Activated B cell treated with CpG ODN at 0.5 μM for 24 hours (primary cell): ENCODE measurements at regions not wholly inside any gene's neighbourhood (a gene's known extent, or its start where the extent isn't known, plus 50 kb on each side); places are given as distances from the start of the nearest gene placed in this dataset.

ENCODE experiments used
- ATAC-seq: fragments of 200-7000 bp; cut with Tn5 transposase; one replicate; pipeline ENCODE4 v1.10.0; 2021; ENCODE audit warnings: low read depth, mild to moderate bottlenecking, moderate library complexity
- CTCF ChIA-PET: fragments of 350-600 bp; sonication (Branson Sonifier 250); formaldehyde crosslinking; loops from one replicate; lab custom pipeline; 2021; ENCODE audit warnings: antibody characterized with exemption; lab: Charles Lee
- POLR2A ChIA-PET: fragments of 350-600 bp; sonication (Branson Sonifier 250); formaldehyde crosslinking; loops from one replicate; lab custom pipeline; 2021; ENCODE audit warnings: antibody characterized with exemption; lab: Charles Lee
- DNase-seq: peaks from one replicate; pipeline ENCODE4 v3.0.0; 2022
- H3K27ac Mint-ChIP-seq: one replicate; pipeline ENCODE4 v1.8.0; 2020; ENCODE audit warnings: mixed read lengths
- H3K27me3 Mint-ChIP-seq: one replicate; pipeline ENCODE4 v1.8.0; 2021; ENCODE audit warnings: mixed read lengths
- H3K36me3 Mint-ChIP-seq: one replicate; pipeline ENCODE4 v1.8.0; 2021; ENCODE audit warnings: low read depth, mixed read lengths
- H3K4me1 Mint-ChIP-seq: one replicate; pipeline ENCODE4 v1.8.0; 2021; ENCODE audit warnings: mixed read lengths
- H3K4me3 Mint-ChIP-seq: one replicate; pipeline ENCODE4 v1.8.0; 2020; ENCODE audit warnings: mild to moderate bottlenecking, mixed read lengths
- H3K9me3 Mint-ChIP-seq: one replicate; pipeline ENCODE4 v1.8.0; 2020; ENCODE audit warnings: mixed read lengths
- intact Hi-C: fragments of 100-400 bp; cut with micrococcal nuclease; formaldehyde crosslinking; loops from one replicate; pipeline ENCODE4 v1.15.1; 2024
- TF ChIP-seq, protein P1 (sequence below): fragments of 200-600 bp; IDR thresholded peaks from one replicate; pipeline ENCODE4 v1.8.0; 2022; ENCODE audit warnings: antibody characterized with exemption, mild to moderate bottlenecking

DNA sequence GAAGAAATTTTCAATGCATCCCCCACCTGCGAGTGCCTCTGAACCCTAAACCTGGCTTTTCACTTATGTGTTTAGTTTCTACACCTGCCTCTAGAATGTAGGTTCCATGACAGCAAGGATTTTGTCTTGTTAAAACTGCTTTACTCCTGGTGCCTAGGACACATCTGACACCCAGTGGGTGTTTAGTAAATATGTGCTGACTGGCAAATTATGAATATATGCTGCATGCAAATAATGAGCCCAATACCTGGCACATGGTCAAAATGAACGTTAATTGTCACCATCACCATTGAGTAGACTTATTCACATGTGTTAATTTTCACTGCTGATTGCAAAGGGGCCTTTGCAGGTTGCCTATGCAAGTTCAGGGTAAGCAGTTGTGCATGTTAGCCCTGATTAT lies 249.9 kb upstream of the WWC1 start:
- no peaks in the 10 kb centered on the region for H3K36me3 Mint-ChIP-seq
- no peak for ATAC-seq
- no peaks in the 10 kb centered on the region for H3K9me3 Mint-ChIP-seq
- intact Hi-C loops, result loop anchor here (10.0 kb wide), 1 partner anchor 317 kb away; no protein-coding TSS in a partner anchor
- no peaks in the 10 kb centered on the region for H3K27me3 Mint-ChIP-seq
- H3K4me1 Mint-ChIP-seq, result no peaks in the 10 kb centered on the region
- no peak for DNase-seq
- TF ChIP-seq, protein P1, sequence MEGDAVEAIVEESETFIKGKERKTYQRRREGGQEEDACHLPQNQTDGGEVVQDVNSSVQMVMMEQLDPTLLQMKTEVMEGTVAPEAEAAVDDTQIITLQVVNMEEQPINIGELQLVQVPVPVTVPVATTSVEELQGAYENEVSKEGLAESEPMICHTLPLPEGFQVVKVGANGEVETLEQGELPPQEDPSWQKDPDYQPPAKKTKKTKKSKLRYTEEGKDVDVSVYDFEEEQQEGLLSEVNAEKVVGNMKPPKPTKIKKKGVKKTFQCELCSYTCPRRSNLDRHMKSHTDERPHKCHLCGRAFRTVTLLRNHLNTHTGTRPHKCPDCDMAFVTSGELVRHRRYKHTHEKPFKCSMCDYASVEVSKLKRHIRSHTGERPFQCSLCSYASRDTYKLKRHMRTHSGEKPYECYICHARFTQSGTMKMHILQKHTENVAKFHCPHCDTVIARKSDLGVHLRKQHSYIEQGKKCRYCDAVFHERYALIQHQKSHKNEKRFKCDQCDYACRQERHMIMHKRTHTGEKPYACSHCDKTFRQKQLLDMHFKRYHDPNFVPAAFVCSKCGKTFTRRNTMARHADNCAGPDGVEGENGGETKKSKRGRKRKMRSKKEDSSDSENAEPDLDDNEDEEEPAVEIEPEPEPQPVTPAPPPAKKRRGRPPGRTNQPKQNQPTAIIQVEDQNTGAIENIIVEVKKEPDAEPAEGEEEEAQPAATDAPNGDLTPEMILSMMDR, result no peak
- CTCF ChIA-PET, result no interaction called here
- no peak overlapping the region for H3K4me3 Mint-ChIP-seq
- H3K27ac Mint-ChIP-seq, result no peak overlapping the region
- POLR2A ChIA-PET, result no interaction called here

DNA sequence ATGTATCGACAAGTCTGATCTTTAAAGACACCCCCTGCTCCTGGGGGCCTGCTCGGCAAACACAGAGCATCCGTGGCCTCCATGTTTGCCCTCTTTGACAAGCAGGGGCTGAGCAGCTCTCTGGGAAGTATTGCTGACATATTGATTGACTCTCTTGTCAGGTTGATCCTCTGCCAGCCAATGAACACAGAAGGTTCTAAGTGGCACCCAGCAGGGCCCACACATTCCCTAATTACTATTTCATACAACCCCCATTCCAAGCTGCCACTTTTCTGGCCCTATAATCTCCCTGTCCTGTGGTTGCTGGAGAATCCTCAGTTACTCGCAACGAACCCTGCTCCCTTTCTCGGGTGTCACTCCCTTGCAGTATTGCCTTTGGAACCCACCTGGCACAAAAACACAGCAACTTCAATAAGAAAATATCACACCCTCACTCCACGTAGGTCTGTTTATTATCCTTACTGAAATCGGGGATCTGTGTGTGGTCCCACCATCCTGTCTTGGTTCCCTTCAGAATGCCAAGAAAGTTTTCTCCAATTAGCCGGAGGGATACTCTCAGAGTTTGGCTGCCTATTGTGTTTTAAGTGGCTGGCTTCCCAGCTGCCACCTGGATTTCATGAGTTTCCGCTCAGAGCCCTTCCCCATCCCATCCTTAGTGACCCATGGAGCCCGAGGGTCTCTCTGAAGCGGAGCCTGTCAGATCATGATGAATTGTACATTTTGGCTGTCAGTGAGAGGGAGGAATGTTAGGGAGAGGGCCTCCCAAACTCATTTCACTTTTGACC lies 249.0 kb upstream of the WWC1 start:
- no peaks in the 10 kb centered on the region for H3K4me1 Mint-ChIP-seq
- CTCF ChIA-PET, result no interaction called here
- H3K9me3 Mint-ChIP-seq, result no peaks in the 10 kb centered on the region
- ATAC-seq (no peak), DNase-seq (no peak)
- no peak overlapping the region for H3K27ac Mint-ChIP-seq
- intact Hi-C loops, result loop anchor here (10.0 kb wide), 1 partner anchor 318 kb away; no protein-coding TSS in a partner anchor
- H3K27me3 Mint-ChIP-seq, result no peaks in the 10 kb centered on the region
- no peak overlapping the region for H3K4me3 Mint-ChIP-seq
- no peaks in the 10 kb centered on the region for H3K36me3 Mint-ChIP-seq
- POLR2A ChIA-PET, result no interaction called here
- TF ChIP-seq, protein P1, result no peak

DNA sequence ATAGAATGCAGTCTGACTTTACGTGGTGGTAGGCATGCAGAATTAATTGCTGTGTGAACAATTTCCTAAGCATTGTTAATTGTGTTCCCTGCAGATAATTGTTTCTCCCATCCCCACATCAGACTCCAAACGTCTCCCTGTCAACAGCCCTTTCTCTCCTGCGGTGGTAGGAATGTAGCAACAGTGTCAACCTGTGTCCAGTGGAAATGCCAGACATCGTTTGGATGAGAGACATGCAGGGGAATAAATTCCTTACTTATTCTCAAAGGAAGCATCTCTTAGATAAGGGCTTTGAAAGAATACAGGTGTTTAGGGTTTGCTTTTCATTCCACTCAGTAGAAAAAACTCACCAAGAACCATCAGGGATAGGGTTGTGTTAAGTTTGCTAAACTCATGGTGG lies 245.3 kb upstream of the WWC1 start:
- H3K4me1 Mint-ChIP-seq, result no peaks in the 10 kb centered on the region
- no peaks in the 10 kb centered on the region for H3K27me3 Mint-ChIP-seq
- H3K36me3 Mint-ChIP-seq, result no peaks in the 10 kb centered on the region
- intact Hi-C loops, result loop anchor here (10.0 kb wide), 1 partner anchor 321 kb away; no protein-coding TSS in a partner anchor
- POLR2A ChIA-PET, result no interaction called here
- no peak overlapping the region for H3K4me3 Mint-ChIP-seq
- no peak overlapping the region for H3K27ac Mint-ChIP-seq
- ATAC-seq, result no peak
- H3K9me3 Mint-ChIP-seq, result no peaks in the 10 kb centered on the region
- CTCF ChIA-PET, result no interaction called here
- DNase-seq, result no peak
- TF ChIP-seq, protein P1, result no peak

DNA sequence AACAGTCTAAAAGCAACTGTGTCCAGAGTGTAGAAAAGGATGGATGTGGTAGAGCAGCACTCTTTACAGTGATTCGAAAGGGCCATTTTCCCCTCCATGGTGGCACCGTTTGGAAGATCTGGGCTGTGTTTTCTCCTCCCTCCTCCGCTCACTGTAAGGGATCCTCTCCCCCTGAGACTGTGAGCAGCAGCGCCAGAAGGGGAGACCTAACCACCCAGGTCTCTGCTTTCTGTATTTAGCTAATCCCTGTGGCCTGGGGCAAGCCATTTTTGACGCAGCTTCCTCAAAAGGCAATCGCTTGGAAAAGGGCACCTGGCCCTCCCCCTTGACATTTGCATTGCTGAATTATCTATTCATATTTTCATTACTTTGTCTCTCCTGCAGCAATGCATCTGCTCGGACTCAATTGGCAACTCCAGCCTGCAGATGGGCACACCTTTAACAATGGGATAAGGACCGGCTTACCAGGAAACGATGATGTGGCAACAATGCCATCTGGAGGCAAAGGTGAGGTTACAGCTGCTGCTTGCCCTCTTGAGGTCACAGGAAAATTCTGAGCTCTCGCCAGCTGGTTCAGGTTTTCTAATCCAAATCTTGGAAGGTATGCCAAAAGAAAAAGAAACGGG lies 244.3 kb upstream of the WWC1 start:
- ChIA-PET CTCF (no interaction called here), POLR2A (no interaction called here)
- Mint-ChIP-seq H3K4me3 (no peak overlapping the region), H3K27me3 (no peaks in the 10 kb centered on the region), H3K4me1 (no peaks in the 10 kb centered on the region), H3K27ac (no peak overlapping the region), H3K9me3 (no peaks in the 10 kb centered on the region), H3K36me3 (no peaks in the 10 kb centered on the region)
- ATAC-seq, result no peak
- TF ChIP-seq, protein P1, result no peak
- intact Hi-C loops, result loop anchor here (10.0 kb wide), 1 partner anchor 322 kb away; no protein-coding TSS in a partner anchor
- no peak for DNase-seq

DNA sequence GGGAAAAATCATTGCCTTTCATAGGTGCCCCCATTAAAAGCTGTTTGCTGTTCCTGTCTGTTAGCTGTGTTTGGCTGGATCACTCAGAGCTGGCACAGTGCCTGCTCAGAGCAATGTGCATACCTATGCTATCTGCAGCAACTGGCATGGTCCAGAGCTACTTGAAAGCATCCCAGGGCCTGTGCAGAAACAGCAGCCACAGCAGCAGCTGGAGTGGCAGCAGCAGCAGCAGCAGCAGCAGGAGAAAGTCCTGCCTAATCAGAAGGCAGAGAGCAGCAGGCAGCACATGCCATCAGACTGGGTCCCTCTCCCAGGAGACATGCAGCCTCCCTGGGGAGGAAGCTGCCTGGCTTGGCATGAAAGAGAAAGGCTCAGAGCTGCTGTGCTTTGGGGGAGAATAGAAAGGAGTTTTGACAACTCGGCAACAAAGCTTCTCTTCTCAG lies 243.8 kb upstream of the WWC1 start:
- H3K27ac Mint-ChIP-seq, result no peak overlapping the region
- ChIA-PET POLR2A (no interaction called here), CTCF (no interaction called here)
- no peaks in the 10 kb centered on the region for H3K4me1 Mint-ChIP-seq
- H3K4me3 Mint-ChIP-seq, result no peak overlapping the region
- DNase-seq (no peak), ATAC-seq (no peak)
- no peaks in the 10 kb centered on the region for H3K36me3 Mint-ChIP-seq
- no peaks in the 10 kb centered on the region for H3K27me3 Mint-ChIP-seq
- TF ChIP-seq, protein P1, result no peak
- H3K9me3 Mint-ChIP-seq, result no peaks in the 10 kb centered on the region
- intact Hi-C loops, result loop anchor here (10.0 kb wide), 1 partner anchor 323 kb away; no protein-coding TSS in a partner anchor
